Neutrophil (primary cell): ENCODE measurements at regions not wholly inside any gene's neighbourhood (a gene's known extent, or its start where the extent isn't known, plus 50 kb on each side); places are given as distances from the start of the nearest gene placed in this dataset.

Experiments
- H3K27ac ChIP-seq: fragments of 200-600 bp; sonication (generic); 2 replicates; pipeline ENCODE4 v1.5.1; 2016; ENCODE audit warnings: mild to moderate bottlenecking, moderate library complexity
- H3K27me3 ChIP-seq: fragments of 200-600 bp; sonication (generic); 2 replicates; pipeline ENCODE4 v1.6.0; 2016; ENCODE audit warnings: mild to moderate bottlenecking
- H3K36me3 ChIP-seq: fragments of 200-600 bp; sonication (generic); 2 replicates; pipeline ENCODE4 v1.5.1; 2017
- H3K4me1 ChIP-seq, 2 experiments: fragments of 200-600 bp in 1 of 2; sonication (generic) in 1 of 2; 1 replicate in 1 of 2; 2 replicates in 1 of 2; pipeline versions ENCODE4 v1.5.1 to v1.6.1; 2013 to 2016; ENCODE audit warnings: low read depth in 1 of 2, low read length in 1 of 2, mild to moderate bottlenecking in 1 of 2, moderate library complexity in 1 of 2; ENCODE audit not compliant: control insufficient read depth in 1 of 2, insufficient read depth in 1 of 2
- H3K4me3 ChIP-seq, 2 experiments: fragments of 200-600 bp in 1 of 2; sonication (generic) in 1 of 2; 1 replicate in 1 of 2; 2 replicates in 1 of 2; pipeline ENCODE4 v1.5.1; 2013 to 2016; ENCODE audit warnings: low read depth in 1 of 2, low read length in 1 of 2, mild to moderate bottlenecking in 1 of 2, moderate library complexity in 1 of 2
- H3K9me3 ChIP-seq: fragments of 200-600 bp; sonication (generic); 2 replicates; pipeline ENCODE4 v1.5.1; 2016
- CTCF ChIP-seq: fragments of 200-600 bp; sonication (generic); IDR thresholded peaks from 2 replicates; pipeline ENCODE4 v1.5.1; 2016; ENCODE audit warnings: antibody characterized with exemption

DNA sequence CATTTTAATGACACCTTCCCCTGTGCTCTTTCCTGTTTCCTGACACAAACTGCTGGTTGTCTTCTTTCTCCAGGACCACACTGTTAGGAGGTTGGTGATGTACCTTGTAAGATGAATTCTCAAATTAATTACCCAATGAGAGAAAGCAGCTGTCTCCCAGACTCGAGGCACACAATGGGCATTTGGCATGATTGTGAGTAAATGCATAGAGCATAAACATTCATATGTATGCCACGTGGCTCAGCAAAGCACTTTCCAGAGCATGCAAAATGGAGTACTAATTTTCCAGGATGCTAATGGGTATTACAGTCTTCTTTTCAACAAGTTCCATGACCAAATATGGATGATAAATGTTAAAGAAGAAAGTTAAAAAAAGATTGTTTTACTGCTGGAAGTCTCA is 235.2 kb upstream of the KLHL29 start:
- Histone ChIP-seq H3K27me3 (no peaks in the 10 kb centered on the region), H3K27ac (no peak overlapping the region), H3K4me1 (no peaks in the 10 kb centered on the region), H3K36me3 (no peaks in the 10 kb centered on the region), H3K9me3 (no peaks in the 10 kb centered on the region), H3K4me3 (no peak overlapping the region)
- TF ChIP-seq CTCF, result no peak

- no peaks in the 10 kb centered on the region for H3K27me3 ChIP-seq
- no peaks in the 10 kb centered on the region for H3K36me3 ChIP-seq
- no peak overlapping the region for H3K4me3 ChIP-seq
- no peaks in the 10 kb centered on the region for H3K9me3 ChIP-seq
- H3K4me1 ChIP-seq, result no peaks in the 10 kb centered on the region
- H3K27ac ChIP-seq, result no peak overlapping the region
- no peak for TF ChIP-seq CTCF
Measured at GRCh38 chr2:23153484-23153883, 231.5 kb upstream of the KLHL29 start.

DNA sequence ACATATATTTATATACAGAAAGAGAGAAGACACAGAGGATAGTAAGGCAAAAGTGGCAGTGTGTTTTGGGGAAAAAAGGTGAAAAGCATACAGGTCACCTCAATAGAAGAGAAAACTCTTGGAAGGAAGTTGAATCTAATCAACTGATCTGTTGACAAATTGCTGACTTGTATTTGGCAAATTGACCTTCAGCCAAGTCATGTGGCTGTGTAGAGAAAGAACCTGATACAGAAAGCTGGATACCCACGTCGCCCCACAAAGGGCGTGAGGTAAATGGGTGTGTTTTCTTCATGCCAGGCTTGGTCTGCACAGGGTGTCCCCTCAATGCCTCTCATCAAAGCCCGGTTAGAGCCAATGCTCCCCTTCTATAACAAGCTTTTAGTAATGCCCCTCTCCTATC is 230.0 kb upstream of the KLHL29 start:
- Histone ChIP-seq H3K36me3 (no peaks in the 10 kb centered on the region), H3K4me3 (no peak overlapping the region), H3K4me1 (no peaks in the 10 kb centered on the region), H3K9me3 (no peaks in the 10 kb centered on the region), H3K27me3 (no peaks in the 10 kb centered on the region), H3K27ac (no peak overlapping the region)
- no peak for TF ChIP-seq CTCF

- H3K36me3 ChIP-seq, result no peaks in the 10 kb centered on the region
- H3K4me1 ChIP-seq, result no peaks in the 10 kb centered on the region
- H3K9me3 ChIP-seq, result no peaks in the 10 kb centered on the region
- no peak overlapping the region for H3K4me3 ChIP-seq
- no peak for TF ChIP-seq CTCF
- no peaks in the 10 kb centered on the region for H3K27me3 ChIP-seq
- no peak overlapping the region for H3K27ac ChIP-seq
Measured at GRCh38 chr2:23157812-23158211, 227.2 kb upstream of the KLHL29 start.

- no peak for TF ChIP-seq CTCF
- Histone ChIP-seq H3K27ac (no peak overlapping the region), H3K4me1 (no peaks in the 10 kb centered on the region), H3K36me3 (no peaks in the 10 kb centered on the region), H3K9me3 (no peaks in the 10 kb centered on the region), H3K4me3 (no peak overlapping the region), H3K27me3 (no peaks in the 10 kb centered on the region)
Measured at GRCh38 chr2:23158306-23158705, 226.7 kb upstream of the KLHL29 start.
